HCT116 (cell line): ENCODE measurements at regions not wholly inside any gene's neighbourhood (a gene's known extent, or its start where the extent isn't known, plus 50 kb on each side); places are given as distances from the start of the nearest gene placed in this dataset.

Source experiments
- ATAC-seq: fragments of 200-7000 bp; cut with Tn5 transposase; 2 replicates; pipeline ENCODE4 v1.9.1; 2020; ENCODE audit warnings: mild to moderate bottlenecking, moderate library complexity
- BruUV-seq: library from RNA; stranded (reverse); fragments of 400-500 nt; replicated peaks from 2 replicates; lab custom pipeline; 2021; lab: Mats Ljungman, UMichigan
- CTCF ChIA-PET: fragments of 300-600 bp; sonication (Branson Sonifier 250); formaldehyde crosslinking; loops from one replicate; lab custom pipeline; 2021; ENCODE audit warnings: antibody characterized with exemption; lab: Charles Lee
- POLR2A ChIA-PET: fragments of 300-600, 350-600 bp; sonication (Branson Sonifier 250); formaldehyde crosslinking; loops from one replicate; lab custom pipeline; 2021; ENCODE audit warnings: antibody characterized with exemption; lab: Charles Lee
- RAD21 ChIA-PET, 2 experiments: fragments of 300-600 bp; sonication (Branson Sonifier 250); formaldehyde crosslinking; loops; one replicate each; lab custom pipeline; 2023; ENCODE audit warnings: low total read pairs in 2 of 2; ENCODE audit not compliant: uncharacterized antibody in 2 of 2, unreplicated experiment in 2 of 2, low non-redundant PET in 1 of 2; lab: Charles Lee
- DNase-seq: peaks from one replicate; pipeline ENCODE4 v3.0.0-alpha.2; 2010; ENCODE audit warnings: low read depth, low spot score
- H2AFZ ChIP-seq: fragments of 200-600 bp; shearing (Covaris generic), sonication (generic); 2 replicates; pipeline ENCODE4 v1.6.1; 2017; ENCODE audit warnings: low read depth, mixed run types, mixed read lengths, antibody characterized with exemption, low read length; ENCODE audit not compliant: poor library complexity, severe bottlenecking
- H3K27ac ChIP-seq: 2 replicates; pipeline ENCODE4 v1.5.1; 2012; ENCODE audit warnings: low read depth, low read length
- H3K27me3 ChIP-seq: fragments of 200-600 bp; sonication (generic); 2 replicates; pipeline ENCODE4 v1.6.1; 2016; ENCODE audit warnings: mixed run types, low read length, mixed read lengths; ENCODE audit not compliant: insufficient read depth
- H3K36me3 ChIP-seq, 2 experiments: fragments of 200-500 bp in 1 of 2; fragments of 200-600 bp in 1 of 2; sonication (Bioruptor generic) in 1 of 2; sonication (generic) in 1 of 2; 2 replicates each; pipeline versions ENCODE4 v1.5.1 to v1.6.1; 2014 to 2016; ENCODE audit warnings: low read length in 2 of 2, inconsistent platforms in 1 of 2, mixed read lengths in 1 of 2, mixed run types in 1 of 2; ENCODE audit not compliant: insufficient read depth in 2 of 2, control insufficient read depth in 1 of 2
- H3K4me1 ChIP-seq, 2 experiments: fragments of 200-600 bp in 1 of 2; sonication (generic) in 1 of 2; 2 replicates each; pipeline versions ENCODE4 v1.5.1 to v1.6.1; 2012 to 2017; ENCODE audit warnings: low read length in 2 of 2, inconsistent platforms in 1 of 2, mild to moderate bottlenecking in 1 of 2, mixed read lengths in 1 of 2, mixed run types in 1 of 2, moderate library complexity in 1 of 2; ENCODE audit not compliant: insufficient read depth in 2 of 2, control insufficient read depth in 1 of 2
- H3K4me2 ChIP-seq: fragments of 200-600 bp; sonication (generic); 2 replicates; pipeline ENCODE4 v1.6.1; 2017; ENCODE audit warnings: mixed run types, low read length, mixed read lengths
- H3K4me3 ChIP-seq, 2 experiments: fragments of 200-600 bp in 1 of 2; sonication (generic) in 1 of 2; replicated peaks in 1 of 2; 2 replicates each; pipeline ENCODE4 v1.5.1; 2011 to 2016; ENCODE audit warnings: low read length in 2 of 2, control low read depth in 1 of 2, low read depth in 1 of 2, mild to moderate bottlenecking in 1 of 2, mixed read lengths in 1 of 2, mixed run types in 1 of 2
- H3K79me2 ChIP-seq: fragments of 200-600 bp; sonication (generic); 2 replicates; pipeline ENCODE4 v1.6.1; 2017; ENCODE audit warnings: mild to moderate bottlenecking, mixed run types, low read length, moderate library complexity, mixed read lengths; ENCODE audit not compliant: insufficient read depth
- H3K9ac ChIP-seq: fragments of 200-600 bp; sonication (generic); 2 replicates; pipeline ENCODE4 v1.6.1; 2016; ENCODE audit warnings: low read length, mixed read lengths
- H3K9me2 ChIP-seq: fragments of 200-600 bp; sonication (generic), shearing (Covaris generic); 2 replicates; pipeline ENCODE4 v1.6.1; 2017; ENCODE audit warnings: mixed run types, mild to moderate bottlenecking, moderate library complexity; ENCODE audit not compliant: insufficient read depth
- H3K9me3 ChIP-seq, 2 experiments: fragments of 200-500 bp in 1 of 2; fragments of 200-600 bp in 1 of 2; sonication (Bioruptor generic) in 1 of 2; sonication (generic) in 1 of 2; 2 replicates each; pipeline ENCODE4 v1.6.1; 2014 to 2017; ENCODE audit warnings: low read length in 2 of 2, mixed read lengths in 2 of 2, inconsistent platforms in 1 of 2, low read depth in 1 of 2, mild to moderate bottlenecking in 1 of 2, mixed run types in 1 of 2, moderate library complexity in 1 of 2; ENCODE audit not compliant: control insufficient read depth in 1 of 2, insufficient read depth in 1 of 2
- H4K20me1 ChIP-seq: fragments of 200-600 bp; sonication (generic), shearing (Covaris generic); 2 replicates; pipeline ENCODE4 v1.6.1; 2017; ENCODE audit warnings: mixed run types, mild to moderate bottlenecking, moderate library complexity; ENCODE audit not compliant: insufficient read depth
- ATF3 ChIP-seq: IDR thresholded peaks from 2 replicates; pipeline ENCODE4 v1.6.1; 2012
- CBX3 ChIP-seq: IDR thresholded peaks from 2 replicates; pipeline ENCODE4 v1.6.1; 2012; ENCODE audit warnings: low read depth
- CTCF ChIP-seq, 3 experiments: fragments of 200-600 bp in 1 of 3; sonication (generic) in 1 of 3; IDR thresholded peaks in 2 of 3; conservative IDR thresholded peaks in 1 of 3; 2 replicates each; pipeline ENCODE4 v1.5.1; 2012 to 2017; ENCODE audit warnings: low read depth in 2 of 3, low read length in 2 of 3, antibody characterized with exemption in 1 of 3, borderline replicate concordance in 1 of 3, control low read depth in 1 of 3, mild to moderate bottlenecking in 1 of 3, mixed read lengths in 1 of 3, mixed run types in 1 of 3, moderate library complexity in 1 of 3; ENCODE audit not compliant: insufficient read depth in 1 of 3
- EGR1 ChIP-seq: IDR thresholded peaks from 2 replicates; pipeline ENCODE4 v1.6.1; 2012; ENCODE audit warnings: low read depth
- EZH2 ChIP-seq: fragments of 200-600 bp; sonication (generic); IDR thresholded peaks from 2 replicates; pipeline ENCODE4 v1.6.1; 2017; ENCODE audit warnings: antibody characterized with exemption, mixed run types
- EZH2phosphoT487 ChIP-seq: fragments of 200-600 bp; IDR thresholded peaks from 2 replicates; pipeline ENCODE4 v1.6.1; 2018; ENCODE audit warnings: antibody characterized with exemption, borderline replicate concordance
- FOSL1 ChIP-seq: IDR thresholded peaks from 2 replicates; pipeline ENCODE4 v1.6.1; 2012; ENCODE audit warnings: low read depth
- POLR2A ChIP-seq: IDR thresholded peaks from 2 replicates; pipeline ENCODE4 v1.7.0; 2011; ENCODE audit warnings: borderline replicate concordance; ENCODE audit not compliant: insufficient read depth, insufficient read length; ENCODE audit errors: extremely low read depth
- RAD21 ChIP-seq: IDR thresholded peaks from 2 replicates; pipeline ENCODE4 v1.6.1; 2012; ENCODE audit warnings: low read depth, mild to moderate bottlenecking
- REST ChIP-seq: IDR thresholded peaks from 2 replicates; pipeline ENCODE4 v1.6.1; 2012; ENCODE audit warnings: low read depth
- SRF ChIP-seq: IDR thresholded peaks from 2 replicates; pipeline ENCODE4 v1.6.1; 2012; ENCODE audit warnings: low read depth
- ZFX ChIP-seq: fragments of 450-650 bp; IDR thresholded peaks from 2 replicates; pipeline ENCODE4 v1.6.1; 2017
- intact Hi-C: fragments of 100-400 bp; cut with micrococcal nuclease; formaldehyde crosslinking; loops from 2 replicates; pipeline ENCODE4 v1.10.0; 2022

- Histone ChIP-seq H4K20me1 (no peaks in the 10 kb centered on the region), H3K9ac (no peak overlapping the region), H3K9me2 (no peaks in the 10 kb centered on the region), H3K4me2 (no peak overlapping the region), H3K4me1 (no peaks in the 10 kb centered on the region), H3K36me3 (no peaks in the 10 kb centered on the region), H3K9me3 (no peaks in the 10 kb centered on the region), H3K4me3 (no peak overlapping the region), H3K27me3 (peaks cover 40% of the 10 kb centered on the region), H3K27ac (no peak overlapping the region), H2AFZ (no peak overlapping the region), H3K79me2 (no peaks in the 10 kb centered on the region)
- POLR2A ChIA-PET: no interaction called here
- DNase-seq (no peak), ATAC-seq (no peak)
- CTCF ChIA-PET: no interaction called here
- TF ChIP-seq RAD21: no peak
- TF ChIP-seq CTCF (IDR thresholded peaks at IDR 0.05 in 2 of 3, conservative IDR thresholded peaks at IDR 0.05 in 1 of 3; ENCODE audit: borderline replicate concordance in 1 of 3, insufficient read depth in 1 of 3, low read depth in 2 of 3, low read length in 2 of 3): no peak
- TF ChIP-seq ZFX: no peak
- no peak for TF ChIP-seq CBX3
- intact Hi-C loops: no loop called here
- BruUV-seq: no TSS peak
- RAD21 ChIA-PET: no interaction called here
These were observed 147.4 kb downstream of the CYLD start for GRCh38 chr16:50889276-50889675.

- Histone ChIP-seq H3K79me2 (no peaks in the 10 kb centered on the region), H3K9me3 (no peaks in the 10 kb centered on the region), H3K4me1 (no peaks in the 10 kb centered on the region), H3K4me2 (no peak overlapping the region), H3K9me2 (no peaks in the 10 kb centered on the region), H3K36me3 (no peaks in the 10 kb centered on the region), H4K20me1 (no peaks in the 10 kb centered on the region), H3K27me3 (peaks cover 40% of the 10 kb centered on the region), H2AFZ (no peak overlapping the region), H3K4me3 (no peak overlapping the region), H3K9ac (no peak overlapping the region), H3K27ac (no peak overlapping the region)
- ChIA-PET CTCF (interaction anchor here (1.0 kb wide), 1 partner anchor 82 kb away, joined by 4 read pairs; no protein-coding TSS in a partner anchor), POLR2A (no interaction called here), RAD21 (interaction anchor here in 1 of 2 experiments (0.7 kb wide), 1 partner anchor 35 kb away, joined by 6 read pairs; no protein-coding TSS in a partner anchor)
- ATAC-seq (no peak), DNase-seq (no peak)
- no TSS peak for BruUV-seq
- intact Hi-C loops: no loop called here
- no peak for TF ChIP-seq EZH2phosphoT487
- no peak for TF ChIP-seq CBX3
- TF ChIP-seq ATF3: no peak
- no peak for TF ChIP-seq REST
- TF ChIP-seq EZH2: no peak
- TF ChIP-seq POLR2A: no peak
- TF ChIP-seq FOSL1: no peak
- TF ChIP-seq SRF: no peak
- no peak for TF ChIP-seq EGR1
These were observed 146.8 kb downstream of the CYLD start for GRCh38 chr16:50888486-50889261.
